GM18517 (cell line): ENCODE measurements at regions not wholly inside any gene's neighbourhood (a gene's known extent, or its start where the extent isn't known, plus 50 kb on each side); places are given as distances from the start of the nearest gene placed in this dataset.

Experiments used
- ATAC-seq: cut with Tn5 transposase; IDR thresholded peaks from one replicate; pipeline ENCODE4 v1.9.1; 2021; ENCODE audit warnings: mild to moderate bottlenecking, moderate library complexity; ENCODE audit not compliant: unreplicated experiment

- no peak for ATAC-seq
Measured at GRCh38 chr4:4808086-4808485, 51.4 kb upstream of the MSX1 start.

GRCh38 chr4:4805887-4806286 is 53.6 kb upstream of the MSX1 start:
- no peak for ATAC-seq

DNA sequence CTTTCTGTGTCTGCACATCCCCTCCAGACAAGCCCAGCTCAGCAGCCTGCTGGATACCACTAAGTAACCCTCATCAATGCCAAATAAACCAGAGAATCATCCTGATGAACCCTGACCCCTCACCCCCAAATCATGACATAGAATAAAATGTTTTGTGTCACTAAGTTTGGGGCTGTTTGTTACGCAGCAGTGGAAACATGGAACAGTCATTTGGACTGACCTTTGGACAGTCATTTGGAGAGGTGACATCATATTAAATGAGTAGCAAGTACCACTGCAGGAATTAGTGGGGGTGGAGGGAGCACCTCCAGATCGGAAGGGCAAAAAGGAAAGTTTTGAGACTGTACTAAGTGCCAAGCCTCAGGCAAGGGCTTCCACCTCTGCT is 55.6 kb upstream of the MSX1 start:
- no peak for ATAC-seq

- no peak for ATAC-seq
Measured at GRCh38 chr4:4803216-4803911, 56.1 kb upstream of the MSX1 start.

- no peak for ATAC-seq
Measured at GRCh38 chr4:4800646-4801408, 58.6 kb upstream of the MSX1 start.

DNA sequence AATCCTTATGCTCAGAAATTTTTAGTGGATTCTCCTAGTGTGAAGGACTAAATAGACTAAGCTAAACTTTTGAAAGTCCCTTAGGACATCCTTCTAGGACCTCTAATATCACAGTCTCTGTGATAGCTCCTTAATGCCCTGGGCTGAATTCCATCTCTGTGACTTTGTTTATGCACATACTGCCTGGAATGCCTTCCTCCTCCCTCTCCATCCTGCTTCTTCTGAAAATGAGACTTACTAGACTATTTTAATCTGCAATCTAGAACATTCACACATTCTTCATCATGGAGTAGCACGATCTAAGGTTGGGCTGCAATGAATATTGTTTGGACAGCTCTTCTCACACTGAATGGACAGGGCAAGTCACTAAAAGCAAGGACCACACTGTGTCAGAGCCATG is 65.0 kb upstream of the MSX1 start:
- ATAC-seq: no peak

DNA sequence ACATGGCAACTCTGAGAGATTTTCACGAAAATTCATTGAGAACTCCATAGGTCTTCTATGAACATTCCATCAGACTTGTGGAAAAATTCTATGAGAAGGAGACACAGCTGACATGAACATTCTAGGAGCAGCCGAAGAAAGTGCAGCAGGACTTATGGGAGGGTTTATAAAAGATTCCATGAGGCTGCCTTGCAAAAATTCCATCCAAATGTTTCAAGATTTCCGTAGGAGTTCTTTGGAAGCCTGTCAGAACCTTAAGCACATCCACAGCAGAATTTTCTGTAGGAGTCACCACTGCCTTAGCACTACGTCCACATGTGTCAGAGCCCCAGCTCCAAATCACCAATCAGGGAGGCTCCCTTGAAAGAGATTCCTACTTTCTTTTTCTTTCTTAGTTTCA is 67.0 kb upstream of the MSX1 start:
- no peak for ATAC-seq

- ATAC-seq: no peak
Measured at GRCh38 chr4:4791299-4792111, 68.0 kb upstream of the MSX1 start.

- ATAC-seq: no peak
Measured at GRCh38 chr4:4789462-4789861, 70.0 kb upstream of the MSX1 start.

DNA sequence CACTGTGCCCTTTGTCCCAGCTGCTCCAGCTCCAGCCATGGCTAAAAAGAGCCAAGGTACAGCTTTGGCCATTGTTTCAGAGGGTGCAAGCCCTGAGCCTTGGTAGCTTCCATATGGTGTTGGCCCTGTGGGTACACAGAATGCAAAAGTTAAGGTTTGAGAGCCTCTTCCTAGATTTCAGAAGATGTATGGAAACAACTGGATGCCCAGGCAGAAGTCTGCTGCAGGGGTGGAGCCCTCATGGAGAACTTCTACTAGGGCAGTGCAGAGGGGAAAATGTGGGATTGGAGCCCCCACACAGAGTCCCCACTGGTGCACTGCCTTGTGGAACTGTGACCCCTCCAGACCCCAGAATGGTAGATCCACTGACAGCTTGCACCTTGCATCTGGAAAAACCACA is 70.9 kb upstream of the MSX1 start:
- ATAC-seq: no peak

- ATAC-seq: no peak
Measured at GRCh38 chr4:4787421-4787820, 72.0 kb upstream of the MSX1 start.

- no peak for ATAC-seq
Measured at GRCh38 chr4:4784379-4784778, 75.1 kb upstream of the MSX1 start.

DNA sequence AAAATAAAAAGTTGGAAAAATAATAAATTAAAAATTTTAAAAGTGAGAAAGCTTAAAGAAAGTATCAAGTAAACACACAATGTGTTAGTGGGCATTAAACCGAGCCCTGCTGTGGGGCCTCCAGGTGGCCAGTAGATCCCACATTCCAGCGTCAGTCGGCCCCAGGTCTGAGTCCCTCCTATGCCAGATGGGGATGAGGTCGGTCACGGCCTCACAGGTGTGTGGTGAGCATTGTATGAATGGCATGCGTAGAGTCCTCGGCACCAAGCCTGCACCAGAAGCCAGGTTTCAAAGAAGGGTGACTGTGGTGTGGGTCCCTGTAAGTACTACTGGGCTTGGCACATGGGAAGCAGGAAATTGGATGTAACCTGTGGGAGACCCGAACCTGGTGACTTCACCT is 75.6 kb upstream of the MSX1 start:
- no peak for ATAC-seq

DNA sequence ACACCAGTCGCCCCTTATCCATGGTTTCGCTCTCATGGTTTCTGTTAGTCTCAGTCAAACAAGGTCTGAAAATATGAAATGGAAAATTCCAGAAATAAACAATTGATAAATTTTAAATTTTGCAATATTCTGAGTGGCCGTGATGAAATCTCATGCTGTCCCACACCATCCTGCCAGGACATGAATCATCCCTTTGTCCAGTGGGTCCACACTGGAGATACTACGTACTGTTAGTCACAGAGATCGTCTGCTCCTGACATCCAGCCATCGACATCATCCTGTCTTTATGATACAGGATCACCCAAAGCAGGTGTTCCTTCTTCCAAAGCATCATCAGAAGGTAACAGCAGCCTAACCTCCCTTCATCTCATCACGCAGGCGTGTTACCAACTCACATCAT is 76.5 kb upstream of the MSX1 start:
- no peak for ATAC-seq

DNA sequence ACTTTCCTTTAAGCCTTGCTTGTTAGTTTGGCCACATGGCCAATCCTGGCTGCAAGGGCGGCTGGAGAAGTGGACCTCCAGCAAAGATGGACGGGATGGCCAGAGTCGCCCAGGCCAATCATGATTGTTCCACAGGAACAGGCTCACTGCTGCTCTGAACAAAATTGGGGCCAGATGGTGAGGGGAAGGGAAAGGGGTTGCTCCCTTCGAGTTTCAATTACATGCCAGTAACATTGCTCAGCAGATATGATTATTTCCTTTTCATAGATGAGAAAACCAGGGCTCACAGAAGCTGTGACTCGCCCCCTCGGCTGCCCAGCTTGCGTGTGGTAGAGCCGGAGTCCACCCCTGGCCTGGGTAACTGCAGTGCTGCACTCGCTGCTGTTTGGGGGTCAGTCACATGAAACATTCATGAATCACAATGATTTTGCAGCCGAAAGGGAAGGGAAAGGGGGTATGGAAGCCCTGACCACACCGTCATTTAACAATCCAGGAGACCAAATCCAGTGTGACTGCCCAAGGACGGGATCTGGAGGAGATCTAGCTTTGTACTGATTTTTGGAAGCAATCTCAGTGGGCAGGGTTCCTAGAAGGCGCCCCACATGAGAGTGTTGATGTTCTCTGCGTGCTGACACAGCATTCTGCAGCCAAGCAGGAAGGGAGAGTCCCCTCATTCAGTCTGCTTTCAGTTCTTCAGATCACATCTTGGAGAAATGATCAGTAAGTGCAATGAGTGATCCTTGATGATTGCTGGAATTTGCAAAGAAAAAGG is 77.3 kb upstream of the MSX1 start:
- ATAC-seq: no peak

DNA sequence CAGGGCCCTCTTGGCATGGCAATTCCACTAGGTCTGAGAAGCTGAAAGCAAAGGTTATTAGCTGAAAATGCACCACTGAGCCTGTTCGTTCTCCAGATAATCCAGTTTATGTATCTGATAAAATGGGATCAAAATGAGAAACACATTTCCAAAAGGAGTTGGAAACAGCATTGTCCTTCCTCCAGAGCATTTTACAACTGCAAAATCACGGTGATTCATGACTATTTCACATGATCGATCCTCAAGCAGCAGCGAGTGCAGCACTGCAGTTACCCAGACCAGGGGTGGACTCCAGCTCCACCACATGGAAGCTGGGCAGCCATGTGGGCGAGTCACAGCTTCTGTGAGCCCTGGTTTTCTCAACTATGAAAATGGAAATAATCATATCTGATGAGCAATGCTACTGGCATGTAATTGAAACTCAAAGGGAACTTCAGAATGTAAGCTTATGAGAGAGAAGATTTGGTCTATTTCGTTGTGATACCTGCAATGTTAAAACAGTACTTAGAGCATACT is 78.7 kb upstream of the MSX1 start:
- ATAC-seq: no peak

DNA sequence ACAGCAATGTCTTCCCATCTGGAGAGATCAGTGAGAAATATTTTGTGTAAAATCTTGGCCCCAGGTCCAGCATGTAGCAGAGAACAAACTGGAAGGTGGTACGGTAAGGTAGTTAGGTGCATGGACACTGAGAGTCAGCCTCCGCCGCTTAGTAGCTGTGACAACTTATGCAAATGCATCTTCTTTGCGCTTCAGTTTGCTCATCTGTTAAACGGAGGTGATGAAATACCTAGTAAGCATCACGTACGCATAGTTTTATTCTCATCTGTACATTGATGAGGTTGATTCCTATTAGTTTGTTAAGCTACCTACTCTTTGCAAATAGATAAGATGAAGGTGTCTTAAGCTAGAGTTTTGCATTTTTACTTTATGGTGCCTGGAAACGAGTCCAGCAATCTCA is 80.0 kb upstream of the MSX1 start:
- no peak for ATAC-seq

GRCh38 chr4:4779054-4779453 is 80.4 kb upstream of the MSX1 start:
- ATAC-seq: no peak

DNA sequence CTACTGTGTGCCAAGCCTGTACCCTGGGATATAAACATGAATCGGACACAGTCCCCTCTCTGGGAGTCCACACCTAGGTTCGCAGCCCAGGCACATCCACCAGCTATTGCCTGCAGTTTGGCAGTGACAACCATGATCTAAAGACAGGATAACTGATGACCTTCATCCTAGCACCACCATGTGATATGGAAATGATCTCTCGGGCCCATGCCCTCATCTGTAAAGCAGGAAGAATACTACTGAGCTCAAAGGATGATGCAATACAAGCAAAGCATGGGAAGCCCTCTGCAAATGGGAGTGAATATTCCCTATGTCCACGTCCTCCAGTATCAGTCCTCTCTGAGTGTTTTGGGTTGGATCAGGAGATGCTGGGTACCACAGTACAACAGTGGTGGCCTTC is 80.9 kb upstream of the MSX1 start:
- no peak for ATAC-seq

GRCh38 chr4:4776934-4777333 is 82.5 kb upstream of the MSX1 start:
- no peak for ATAC-seq

DNA sequence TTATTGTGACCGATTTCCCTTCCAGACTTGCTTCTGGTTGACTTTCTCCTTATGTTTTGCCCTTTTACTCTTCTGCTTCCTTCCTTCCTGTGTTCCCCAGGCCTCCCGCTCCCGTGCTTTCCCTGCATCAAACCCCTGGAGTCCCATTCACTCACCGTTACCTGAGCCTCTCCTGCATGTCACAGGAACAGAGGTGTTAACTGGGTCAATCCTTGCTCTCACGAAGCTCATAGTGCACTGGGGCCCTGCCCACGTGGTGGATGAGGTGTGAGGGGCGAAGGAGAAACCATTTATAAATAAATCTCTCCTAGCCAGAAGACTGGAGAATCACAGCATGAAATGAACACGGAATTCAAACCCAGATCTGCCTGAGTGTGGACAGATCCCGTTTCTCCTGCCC is 83.1 kb upstream of the MSX1 start:
- no peak for ATAC-seq
